CD4-positive, alpha-beta memory T cell (primary cell): ENCODE measurements at regions not wholly inside any gene's neighbourhood (a gene's known extent, or its start where the extent isn't known, plus 50 kb on each side); places are given as distances from the start of the nearest gene placed in this dataset.

ENCODE experiments used
- CTCF ChIA-PET: fragments of 350-600 bp; sonication (Branson Sonifier 250); formaldehyde crosslinking; loops from one replicate; lab custom pipeline; 2021; ENCODE audit warnings: inconsistent platforms; ENCODE audit not compliant: partially characterized antibody; lab: Charles Lee
- POLR2A ChIA-PET: fragments of 350-600 bp; sonication (Branson Sonifier 250); formaldehyde crosslinking; loops from one replicate; lab custom pipeline; 2021; ENCODE audit not compliant: partially characterized antibody; lab: Charles Lee
- DNase-seq, 5 donors: peaks; one replicate each; pipeline versions ENCODE4 v3.0.0 to v3.0.0-alpha.2; 2020 to 2022; ENCODE audit warnings: mixed read lengths in 1 of 5
- H3K27ac ChIP-seq: one replicate; pipeline ENCODE4 v1.7.0; 2013; ENCODE audit warnings: low read depth, low read length
- H3K27me3 ChIP-seq: 2 replicates; pipeline ENCODE4 v1.7.0; 2013; ENCODE audit warnings: mild to moderate bottlenecking, low read length, moderate library complexity; ENCODE audit not compliant: insufficient read depth
- H3K36me3 ChIP-seq: 2 replicates; pipeline ENCODE4 v1.7.0; 2013; ENCODE audit warnings: mild to moderate bottlenecking, low read length, moderate library complexity; ENCODE audit not compliant: insufficient read depth
- H3K4me1 ChIP-seq: 2 replicates; pipeline ENCODE4 v1.7.0; 2013; ENCODE audit warnings: mild to moderate bottlenecking, low read length, moderate library complexity; ENCODE audit not compliant: insufficient read depth
- H3K4me3 ChIP-seq, 2 donors: one replicate each; pipeline ENCODE4 v1.7.0; 2013; ENCODE audit warnings: low read length in 2 of 2, mild to moderate bottlenecking in 1 of 2
- H3K9me3 ChIP-seq, 2 donors: one replicate each; pipeline ENCODE4 v1.7.0; 2013; ENCODE audit warnings: low read length in 2 of 2, control low read depth in 1 of 2; ENCODE audit not compliant: control insufficient read depth in 1 of 2
- H3K27ac Mint-ChIP-seq, 7 donors: one replicate each; pipeline ENCODE4 v1.8.0; 2020 to 2021; ENCODE audit warnings: mixed read lengths in 7 of 7, mild to moderate bottlenecking in 6 of 7, inconsistent platforms in 3 of 7, moderate library complexity in 3 of 7
- H3K27me3 Mint-ChIP-seq, 2 donors: one replicate each; pipeline ENCODE4 v1.8.0; 2020 to 2021; ENCODE audit warnings: mixed read lengths in 2 of 2
- H3K36me3 Mint-ChIP-seq, 2 donors: one replicate each; pipeline ENCODE4 v1.8.0; 2020 to 2021; ENCODE audit warnings: mixed read lengths in 2 of 2, inconsistent platforms in 1 of 2, mild to moderate bottlenecking in 1 of 2
- H3K4me1 Mint-ChIP-seq, 4 donors: one replicate each; pipeline ENCODE4 v1.8.0; 2020 to 2021; ENCODE audit warnings: mixed read lengths in 4 of 4, mild to moderate bottlenecking in 1 of 4
- H3K4me3 Mint-ChIP-seq, 8 donors: one replicate each; pipeline ENCODE4 v1.8.0; 2020 to 2021; ENCODE audit warnings: mixed read lengths in 8 of 8, mild to moderate bottlenecking in 7 of 8, moderate library complexity in 6 of 8, inconsistent platforms in 3 of 8
- H3K9me3 Mint-ChIP-seq, 8 donors: one replicate each; pipeline ENCODE4 v1.8.0; 2020 to 2021; ENCODE audit warnings: mixed read lengths in 8 of 8, mild to moderate bottlenecking in 5 of 8, inconsistent platforms in 3 of 8, moderate library complexity in 1 of 8
- intact Hi-C: fragments of 100-400 bp; cut with micrococcal nuclease; formaldehyde crosslinking; loops from one replicate; pipeline ENCODE4 v1.15.1; 2023

DNA sequence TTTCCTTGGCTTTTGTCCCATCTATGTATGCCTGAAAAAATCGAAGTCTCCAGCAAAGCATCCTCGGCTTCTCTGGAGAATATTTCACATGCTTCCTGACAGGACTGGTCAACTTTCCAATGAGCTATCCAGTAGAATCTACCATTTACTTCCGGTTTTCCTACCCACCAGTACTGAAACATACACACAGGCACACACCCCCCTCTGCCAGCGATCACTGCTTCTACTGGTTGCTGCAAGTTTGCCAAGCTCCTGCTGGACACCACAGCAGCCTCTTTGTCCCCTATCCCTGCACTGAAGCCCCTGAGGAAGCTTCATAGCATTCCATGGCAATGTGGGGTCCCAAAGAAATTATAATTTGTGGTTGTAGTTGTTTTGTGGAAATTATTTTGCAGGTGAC lies 536.8 kb downstream of the MATN1 start:
- POLR2A ChIA-PET: no interaction called here
- Histone ChIP-seq H3K9me3 (no peaks in the 10 kb centered on the region), H3K36me3 (no peaks in the 10 kb centered on the region), H3K27me3 (no peaks in the 10 kb centered on the region), H3K27ac (no peak overlapping the region), H3K4me1 (peaks cover 35% of the 10 kb centered on the region), H3K4me3 (no peak overlapping the region)
- Mint-ChIP-seq H3K4me3 (no peak overlapping the region), H3K27me3 (peaks cover 3 to 6% of the 10 kb centered on the region in 2 donors), H3K27ac (no peak overlapping the region), H3K9me3 (peaks cover 0 to 2% (median 0%) of the 10 kb centered on the region in 8 donors), H3K4me1 (peaks cover 3 to 37% (median 22%) of the 10 kb centered on the region in 4 donors), H3K36me3 (no peaks in the 10 kb centered on the region)
- intact Hi-C loops: no loop called here
- DNase-seq: no peak
- CTCF ChIA-PET: no interaction called here

DNA sequence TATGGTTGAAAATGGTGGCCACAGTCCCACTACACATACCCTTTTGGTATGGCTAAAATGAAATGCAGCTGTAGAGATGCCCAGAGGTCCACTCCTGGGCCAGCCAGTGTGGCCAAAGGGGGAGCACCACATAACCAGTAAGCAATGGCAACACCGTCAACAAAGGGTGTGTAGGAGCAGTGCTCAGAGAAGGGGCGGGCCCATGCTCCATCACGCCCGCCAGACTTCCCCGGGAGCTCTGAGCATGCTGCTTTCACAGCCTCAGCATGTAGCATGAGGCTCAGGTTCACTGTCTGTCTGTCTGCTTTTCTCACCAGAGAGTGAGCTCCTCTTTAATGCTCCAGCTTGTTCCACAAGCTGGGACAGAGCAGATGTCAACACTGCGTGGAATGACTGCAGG lies 537.6 kb downstream of the MATN1 start:
- H3K36me3 Mint-ChIP-seq: no peaks in the 10 kb centered on the region
- peaks cover 28% of the 10 kb centered on the region for H3K4me1 ChIP-seq
- H3K4me1 Mint-ChIP-seq: peaks cover 0 to 30% (median 17%) of the 10 kb centered on the region in 4 donors
- H3K4me3 ChIP-seq: no peak overlapping the region
- H3K27me3 ChIP-seq: no peaks in the 10 kb centered on the region
- CTCF ChIA-PET: no interaction called here
- POLR2A ChIA-PET: no interaction called here
- no peak overlapping the region for H3K27ac ChIP-seq
- no peak for DNase-seq
- H3K36me3 ChIP-seq: no peaks in the 10 kb centered on the region
- intact Hi-C loops: no loop called here
- no peaks in the 10 kb centered on the region for H3K9me3 Mint-ChIP-seq
- H3K27ac Mint-ChIP-seq: no peak overlapping the region
- H3K27me3 Mint-ChIP-seq: peaks cover 3 to 8% of the 10 kb centered on the region in 2 donors
- no peak overlapping the region for H3K4me3 Mint-ChIP-seq
- no peaks in the 10 kb centered on the region for H3K9me3 ChIP-seq

DNA sequence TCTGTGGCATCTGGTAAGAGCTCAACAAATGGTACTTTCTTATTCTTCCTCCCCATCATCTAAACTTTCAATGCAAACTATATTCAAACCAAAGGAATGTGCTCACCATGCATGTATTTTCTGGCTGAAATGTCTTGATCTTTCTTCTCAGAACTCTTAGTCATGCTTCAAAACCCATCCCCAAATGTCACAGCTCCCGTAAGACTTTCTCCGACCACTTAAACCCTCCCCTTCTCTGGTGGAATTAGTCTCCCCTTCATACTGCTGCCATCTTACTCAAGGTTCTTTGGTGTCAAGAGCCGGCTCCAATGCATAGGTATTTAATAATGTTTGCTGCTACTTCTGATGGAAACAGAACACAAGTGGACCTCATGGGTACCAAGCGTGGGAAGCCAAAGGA lies 538.1 kb downstream of the MATN1 start:
- no peak overlapping the region for H3K27ac ChIP-seq
- H3K4me3 Mint-ChIP-seq: no peak overlapping the region
- no peaks in the 10 kb centered on the region for H3K36me3 Mint-ChIP-seq
- no peaks in the 10 kb centered on the region for H3K9me3 Mint-ChIP-seq
- H3K4me1 Mint-ChIP-seq: peaks cover 0 to 25% (median 12%) of the 10 kb centered on the region in 4 donors
- DNase-seq: no peak
- ChIA-PET POLR2A (no interaction called here), CTCF (no interaction called here)
- H3K27ac Mint-ChIP-seq: no peak overlapping the region
- intact Hi-C loops: no loop called here
- H3K4me1 ChIP-seq: peaks cover 23% of the 10 kb centered on the region
- H3K36me3 ChIP-seq: no peaks in the 10 kb centered on the region
- H3K9me3 ChIP-seq: no peaks in the 10 kb centered on the region
- no peaks in the 10 kb centered on the region for H3K27me3 ChIP-seq
- no peak overlapping the region for H3K4me3 ChIP-seq
- peaks cover 3 to 8% of the 10 kb centered on the region in 2 donors for H3K27me3 Mint-ChIP-seq

DNA sequence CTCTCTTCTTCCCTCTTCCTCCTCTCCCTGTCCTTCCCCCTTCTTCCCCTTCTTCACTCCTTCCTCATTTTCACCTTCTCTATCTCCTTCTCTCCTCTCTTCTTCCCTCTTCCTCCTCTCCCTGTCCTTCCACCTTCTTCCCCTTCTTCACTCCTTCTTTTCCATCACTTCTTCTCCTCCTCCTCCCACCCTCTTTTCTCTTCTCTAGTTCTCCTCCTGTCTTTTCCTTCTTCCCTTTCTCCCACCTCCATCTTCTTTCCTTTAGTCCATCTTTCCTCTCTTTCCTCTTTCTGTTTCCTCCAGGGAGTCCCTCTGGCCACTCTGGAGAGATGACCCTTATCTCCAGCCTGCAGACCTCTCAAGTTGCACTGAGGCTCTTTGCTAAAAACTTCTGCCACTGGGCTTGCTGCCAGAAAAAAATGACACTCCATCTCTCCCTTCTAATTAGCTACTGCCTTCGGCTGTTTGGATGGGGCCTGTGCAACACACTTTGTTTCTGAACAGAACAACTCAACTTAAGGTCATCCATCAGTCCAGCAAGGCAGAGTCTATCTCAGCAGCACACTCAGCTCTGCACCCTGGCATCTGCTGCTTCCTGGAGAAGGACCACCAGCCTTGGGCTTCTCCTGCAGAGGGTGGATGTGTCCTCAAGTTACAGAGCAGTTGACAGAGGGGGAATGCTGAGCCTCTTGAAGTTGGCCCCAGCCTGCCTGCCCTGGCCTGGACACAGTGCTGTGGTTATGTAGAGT lies 538.8 kb downstream of the MATN1 start:
- H3K36me3 ChIP-seq: no peaks in the 10 kb centered on the region
- Mint-ChIP-seq H3K27me3 (peaks cover 3 to 8% of the 10 kb centered on the region in 2 donors), H3K4me3 (no peak overlapping the region), H3K9me3 (peaks cover 0 to under 1% (median 0%) of the 10 kb centered on the region in 8 donors), H3K36me3 (no peaks in the 10 kb centered on the region), H3K4me1 (peaks cover 0 to 17% (median 7%) of the 10 kb centered on the region in 4 donors), H3K27ac (no peak overlapping the region)
- no peaks in the 10 kb centered on the region for H3K27me3 ChIP-seq
- DNase-seq: no peak
- ChIA-PET CTCF (no interaction called here), POLR2A (no interaction called here)
- intact Hi-C loops: no loop called here
- no peaks in the 10 kb centered on the region for H3K9me3 ChIP-seq
- no peak overlapping the region for H3K27ac ChIP-seq
- H3K4me1 ChIP-seq: peaks cover 15% of the 10 kb centered on the region
- H3K4me3 ChIP-seq: no peak overlapping the region

DNA sequence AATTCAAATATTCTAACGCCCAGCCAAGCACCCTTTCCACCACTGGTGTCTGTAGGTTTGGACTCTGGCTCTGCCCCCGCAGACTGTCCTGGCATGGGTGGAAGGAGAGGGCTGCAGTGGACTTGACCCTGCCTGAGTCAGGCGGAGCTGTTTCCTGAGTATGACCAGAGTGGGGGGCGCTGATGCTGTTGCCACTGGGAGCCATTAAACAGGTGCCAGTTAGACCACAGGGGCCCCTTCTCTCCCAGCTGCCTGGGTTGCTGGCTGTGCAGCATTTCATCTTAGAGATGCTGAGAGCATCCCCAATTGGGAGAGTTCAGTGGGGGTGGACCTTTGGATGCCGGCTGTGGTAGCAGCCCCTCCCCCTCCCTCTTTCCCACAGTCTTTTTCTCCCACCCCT lies 539.5 kb downstream of the MATN1 start:
- intact Hi-C loops: no loop called here
- CTCF ChIA-PET: no interaction called here
- H3K36me3 Mint-ChIP-seq: no peaks in the 10 kb centered on the region
- no peak for DNase-seq
- H3K9me3 Mint-ChIP-seq: peaks cover 2 to 7% (median 4%) of the 10 kb centered on the region in 8 donors
- Histone ChIP-seq H3K4me1 (peaks cover 8% of the 10 kb centered on the region), H3K36me3 (no peaks in the 10 kb centered on the region), H3K4me3 (no peak overlapping the region), H3K27me3 (no peaks in the 10 kb centered on the region), H3K27ac (no peak overlapping the region), H3K9me3 (no peaks in the 10 kb centered on the region)
- POLR2A ChIA-PET: no interaction called here
- no peak overlapping the region for H3K4me3 Mint-ChIP-seq
- no peak overlapping the region for H3K27ac Mint-ChIP-seq
- H3K27me3 Mint-ChIP-seq: peaks cover 3 to 6% of the 10 kb centered on the region in 2 donors
- peaks cover 0 to 11% (median 5%) of the 10 kb centered on the region in 4 donors for H3K4me1 Mint-ChIP-seq

DNA sequence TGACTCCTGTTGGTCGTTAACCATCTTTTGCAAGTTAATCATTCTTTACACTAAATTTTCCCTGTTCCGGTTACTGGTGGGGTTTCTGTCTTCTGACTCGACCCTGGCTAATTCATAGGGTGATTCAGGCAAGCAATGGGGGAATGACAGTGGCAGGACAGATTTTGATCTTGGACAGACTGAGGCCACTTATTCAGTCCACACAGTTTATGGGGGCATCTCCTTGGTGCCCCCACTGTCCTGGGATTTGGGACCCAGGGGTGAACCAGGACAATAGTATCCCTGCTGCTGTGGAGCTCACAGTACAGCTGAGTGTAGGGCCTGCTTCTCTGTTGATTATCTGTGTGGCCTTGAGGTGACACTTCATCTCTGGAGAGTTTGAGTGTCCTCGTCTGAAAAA lies 540.4 kb downstream of the MATN1 start:
- no peak overlapping the region for H3K27ac ChIP-seq
- no peaks in the 10 kb centered on the region for H3K36me3 ChIP-seq
- no peak overlapping the region for H3K4me3 ChIP-seq
- DNase-seq: no peak
- ChIA-PET POLR2A (no interaction called here), CTCF (no interaction called here)
- Mint-ChIP-seq H3K36me3 (no peaks in the 10 kb centered on the region), H3K27ac (no peak overlapping the region), H3K27me3 (peaks cover 3% of the 10 kb centered on the region in 2 donors), H3K4me1 (peaks cover 0 to 2% (median under 1%) of the 10 kb centered on the region in 4 donors), H3K4me3 (no peak overlapping the region), H3K9me3 (peaks cover 2 to 10% (median 5%) of the 10 kb centered on the region in 8 donors)
- intact Hi-C loops: no loop called here
- H3K4me1 ChIP-seq: no peaks in the 10 kb centered on the region
- H3K27me3 ChIP-seq: no peaks in the 10 kb centered on the region
- no peaks in the 10 kb centered on the region for H3K9me3 ChIP-seq

DNA sequence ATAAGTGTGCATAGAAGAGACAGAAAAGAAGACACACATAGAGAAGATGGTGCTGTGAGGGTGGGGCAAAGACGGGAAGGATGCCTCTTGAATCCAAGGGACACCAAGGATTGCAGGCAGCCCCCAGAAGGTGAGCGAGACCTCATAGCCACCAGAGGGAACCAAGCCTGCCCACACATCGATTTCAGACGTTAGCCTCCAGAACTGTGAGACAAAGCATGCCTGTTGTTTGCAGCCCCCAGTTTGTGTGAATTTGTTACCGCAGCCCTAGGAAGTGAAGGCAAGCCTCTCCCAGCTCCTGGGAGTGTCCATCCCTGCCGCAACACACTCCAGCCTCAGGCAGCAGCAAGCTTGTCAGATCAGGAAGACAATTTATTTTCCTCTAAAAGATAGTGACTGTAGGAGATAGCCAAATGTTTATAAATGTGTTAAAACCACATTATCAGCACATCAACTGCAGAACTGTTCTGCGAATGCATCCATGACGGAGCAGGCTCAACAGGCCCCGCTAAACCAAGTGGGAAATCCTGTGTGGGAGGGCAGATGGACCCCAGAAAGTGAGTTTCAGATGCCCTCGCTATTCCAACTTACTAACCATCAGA lies 543.3 kb downstream of the MATN1 start:
- H3K27ac Mint-ChIP-seq: peak overlapping the region in 1 of 7 donors; percentile 60
- CTCF ChIA-PET: no interaction called here

More for the DNA sequence above, 543.3 kb downstream of the MATN1 start:
- H3K4me1 Mint-ChIP-seq: no peaks in the 10 kb centered on the region
- H3K27ac ChIP-seq: no peak overlapping the region
- POLR2A ChIA-PET: no interaction called here
- peaks cover 2 to 5% of the 10 kb centered on the region in 2 donors for H3K27me3 Mint-ChIP-seq
- H3K4me1 ChIP-seq: no peaks in the 10 kb centered on the region
- H3K36me3 Mint-ChIP-seq: no peaks in the 10 kb centered on the region
- H3K9me3 ChIP-seq: no peaks in the 10 kb centered on the region
- no peaks in the 10 kb centered on the region for H3K27me3 ChIP-seq
- H3K4me3 ChIP-seq: no peak overlapping the region
- DNase-seq: no peak
- intact Hi-C loops: no loop called here
- no peak overlapping the region for H3K4me3 Mint-ChIP-seq
- H3K36me3 ChIP-seq: no peaks in the 10 kb centered on the region
- H3K9me3 Mint-ChIP-seq: peaks cover 2 to 21% (median 9%) of the 10 kb centered on the region in 8 donors
